OCI-LY3 (cell line): ENCODE measurements at regions not wholly inside any gene's neighbourhood (a gene's known extent, or its start where the extent isn't known, plus 50 kb on each side); places are given as distances from the start of the nearest gene placed in this dataset.

Source experiments
- H2AFZ ChIP-seq: fragments of 200-600, 300-600 bp; shearing (Covaris generic); 2 replicates; pipeline ENCODE4 v1.6.0; 2014; ENCODE audit warnings: antibody characterized with exemption, low read depth, low read length
- H3K27ac ChIP-seq: fragments of 200-600, 300-600 bp; sonication (generic); 2 replicates; pipeline ENCODE4 v1.5.1; 2014; ENCODE audit warnings: mild to moderate bottlenecking, low read length, moderate library complexity, mixed read lengths
- H3K27me3 ChIP-seq: fragments of 200-600, 300-600 bp; sonication (generic); 2 replicates; pipeline ENCODE4 v1.6.1; 2014; ENCODE audit warnings: low read depth, low read length, mixed read lengths
- H3K36me3 ChIP-seq: fragments of 200-600, 300-600 bp; sonication (generic); replicated peaks from 2 replicates; pipeline ENCODE3; 2014; ENCODE audit warnings: low read depth, low read length, mixed read lengths
- H3K4me1 ChIP-seq: fragments of 300-600, 200-600 bp; sonication (generic); 2 replicates; pipeline ENCODE4 v1.6.1; 2014; ENCODE audit warnings: low read length, mixed read lengths
- H3K4me2 ChIP-seq: fragments of 200-600, 300-600 bp; sonication (generic); 2 replicates; pipeline ENCODE4 v1.6.1; 2014; ENCODE audit warnings: low read length, mixed read lengths
- H3K4me3 ChIP-seq: fragments of 300-600, 200-600 bp; sonication (generic); 2 replicates; pipeline ENCODE4 v1.5.1; 2014; ENCODE audit warnings: antibody characterized with exemption, mild to moderate bottlenecking, low read length, moderate library complexity
- H3K79me2 ChIP-seq: fragments of 300-600, 200-600 bp; shearing (Covaris generic); 2 replicates; pipeline ENCODE4 v1.6.1; 2014; ENCODE audit warnings: mild to moderate bottlenecking, low read length, mixed read lengths
- H3K9ac ChIP-seq: fragments of 300-600, 200-600 bp; shearing (Covaris generic); 2 replicates; pipeline ENCODE4 v1.6.0; 2014; ENCODE audit warnings: mild to moderate bottlenecking, low read length, moderate library complexity
- H3K9me3 ChIP-seq: fragments of 200-600, 300-600 bp; shearing (Covaris generic); 2 replicates; pipeline ENCODE4 v1.6.1; 2014; ENCODE audit warnings: low read length, mixed read lengths; ENCODE audit not compliant: insufficient read depth
- H4K20me1 ChIP-seq: fragments of 200-600, 300-600 bp; sonication (generic); 2 replicates; pipeline ENCODE4 v1.6.1; 2016; ENCODE audit warnings: low read length, mixed read lengths; ENCODE audit not compliant: insufficient read depth
- CTCF ChIP-seq: fragments of 200-600, 300-600 bp; sonication (generic); IDR thresholded peaks from 2 replicates; pipeline ENCODE4 v1.5.1; 2014; ENCODE audit warnings: antibody characterized with exemption, low read length, low read depth
- EZH2phosphoT487 ChIP-seq: fragments of 200-600 bp; shearing (Covaris generic); IDR thresholded peaks from 2 replicates; pipeline ENCODE4 v1.6.1; 2018; ENCODE audit warnings: antibody characterized with exemption, mixed run types, low read depth

- H3K79me2 ChIP-seq, result no peaks in the 10 kb centered on the region
- no peaks in the 10 kb centered on the region for H3K36me3 ChIP-seq
- no peak overlapping the region for H2AFZ ChIP-seq
- H3K9ac ChIP-seq, result no peak overlapping the region
- no peaks in the 10 kb centered on the region for H3K27me3 ChIP-seq
- H3K9me3 ChIP-seq, result no peaks in the 10 kb centered on the region
- H4K20me1 ChIP-seq, result no peaks in the 10 kb centered on the region
- H3K4me1 ChIP-seq, result no peaks in the 10 kb centered on the region
- H3K27ac ChIP-seq, result no peak overlapping the region
- no peak overlapping the region for H3K4me2 ChIP-seq
- no peak overlapping the region for H3K4me3 ChIP-seq
- no peak for TF ChIP-seq CTCF
- TF ChIP-seq EZH2phosphoT487, result no peak
Measured at GRCh38 chr10:9550810-9551209, 1466.9 kb upstream of the CELF2 start.

GRCh38 chr10:9554321-9554720 is 1463.4 kb upstream of the CELF2 start:
- no peak overlapping the region for H3K27ac ChIP-seq

GRCh38 chr10:9560976-9561375 is 1456.7 kb upstream of the CELF2 start:
- Histone ChIP-seq H2AFZ (no peak overlapping the region), H4K20me1 (no peaks in the 10 kb centered on the region), H3K4me2 (no peak overlapping the region), H3K79me2 (no peaks in the 10 kb centered on the region), H3K36me3 (no peaks in the 10 kb centered on the region), H3K9me3 (no peaks in the 10 kb centered on the region), H3K4me1 (no peaks in the 10 kb centered on the region), H3K27me3 (no peaks in the 10 kb centered on the region), H3K9ac (no peak overlapping the region), H3K27ac (no peak overlapping the region), H3K4me3 (no peak overlapping the region)
- no peak for TF ChIP-seq CTCF
- TF ChIP-seq EZH2phosphoT487, result no peak

More at GRCh38 chr10:9554321-9554720, 1463.4 kb upstream of the CELF2 start:
- Histone ChIP-seq H2AFZ (no peak overlapping the region), H3K79me2 (no peaks in the 10 kb centered on the region), H4K20me1 (no peaks in the 10 kb centered on the region), H3K4me1 (no peaks in the 10 kb centered on the region), H3K27me3 (no peaks in the 10 kb centered on the region), H3K9me3 (no peaks in the 10 kb centered on the region), H3K4me2 (no peak overlapping the region), H3K9ac (no peak overlapping the region), H3K36me3 (no peaks in the 10 kb centered on the region), H3K4me3 (no peak overlapping the region)
- TF ChIP-seq EZH2phosphoT487 (no peak), CTCF (no peak)

GRCh38 chr10:9561821-9562505 is 1455.7 kb upstream of the CELF2 start:
- H3K27me3 ChIP-seq, result no peaks in the 10 kb centered on the region
- no peaks in the 10 kb centered on the region for H3K79me2 ChIP-seq
- H3K27ac ChIP-seq, result no peak overlapping the region
- no peak overlapping the region for H3K4me3 ChIP-seq
- H3K4me2 ChIP-seq, result no peak overlapping the region
- no peak overlapping the region for H3K9ac ChIP-seq
- no peaks in the 10 kb centered on the region for H3K4me1 ChIP-seq
- no peaks in the 10 kb centered on the region for H3K36me3 ChIP-seq
- TF ChIP-seq EZH2phosphoT487 (no peak), CTCF (no peak)
- no peak overlapping the region for H2AFZ ChIP-seq
- H4K20me1 ChIP-seq, result no peaks in the 10 kb centered on the region
- H3K9me3 ChIP-seq, result no peaks in the 10 kb centered on the region
